H9 (cell line): ENCODE measurements at regions not wholly inside any gene's neighbourhood (a gene's known extent, or its start where the extent isn't known, plus 50 kb on each side); places are given as distances from the start of the nearest gene placed in this dataset.

Experiments
- DNase-seq: peaks from one replicate; pipeline ENCODE4 v3.0.0-alpha.2; 2017
- H2AFZ ChIP-seq: one replicate; pipeline ENCODE4 v1.6.1; 2013; ENCODE audit warnings: mild to moderate bottlenecking, low read length, control low read depth, moderate library complexity
- H2AK5ac ChIP-seq: 2 replicates; pipeline ENCODE4 v1.6.1; 2013; ENCODE audit warnings: low read length, control low read depth, mixed read lengths; ENCODE audit not compliant: insufficient read length
- H2BK120ac ChIP-seq: one replicate; pipeline ENCODE4 v1.6.1; 2013; ENCODE audit warnings: low read depth, mild to moderate bottlenecking, low read length, control low read depth, inconsistent platforms; ENCODE audit not compliant: poor library complexity, severe bottlenecking
- H2BK12ac ChIP-seq: 2 replicates; pipeline ENCODE4 v1.6.1; 2013; ENCODE audit warnings: low read length, control low read depth, mixed read lengths, low read depth; ENCODE audit not compliant: insufficient read length
- H2BK15ac ChIP-seq: 2 replicates; pipeline ENCODE4 v1.6.1; 2013; ENCODE audit warnings: low read depth, low read length, control low read depth
- H2BK20ac ChIP-seq: one replicate; pipeline ENCODE4 v1.6.1; 2013; ENCODE audit warnings: low read depth, mild to moderate bottlenecking, low read length, control low read depth, inconsistent platforms; ENCODE audit not compliant: poor library complexity, severe bottlenecking
- H2BK5ac ChIP-seq: 2 replicates; pipeline ENCODE4 v1.6.1; 2013; ENCODE audit warnings: low read length, control low read depth, mixed read lengths; ENCODE audit not compliant: insufficient read length
- H3K14ac ChIP-seq: 2 replicates; pipeline ENCODE4 v1.6.1; 2013; ENCODE audit warnings: low read length, control low read depth; ENCODE audit not compliant: insufficient read depth
- H3K18ac ChIP-seq: 2 replicates; pipeline ENCODE4 v1.6.1; 2013; ENCODE audit warnings: low read depth, mild to moderate bottlenecking, mixed read lengths, low read length, control low read depth; ENCODE audit not compliant: insufficient read length
- H3K23ac ChIP-seq: 2 replicates; pipeline ENCODE4 v1.6.1; 2013; ENCODE audit warnings: low read length, control low read depth, mixed read lengths, low read depth; ENCODE audit not compliant: insufficient read length
- H3K23me2 ChIP-seq: 2 replicates; pipeline ENCODE4 v1.6.1; 2013; ENCODE audit warnings: low read depth, mild to moderate bottlenecking, mixed read lengths, low read length, control low read depth; ENCODE audit not compliant: insufficient read length, poor library complexity, severe bottlenecking
- H3K27ac ChIP-seq: 2 replicates; pipeline ENCODE4 v1.5.1; 2013; ENCODE audit warnings: low read length, control low read depth, mixed read lengths, low read depth; ENCODE audit not compliant: insufficient read length
- H3K27me3 ChIP-seq: 2 replicates; pipeline ENCODE4 v1.6.1; 2013; ENCODE audit warnings: low read length, control low read depth, inconsistent platforms; ENCODE audit not compliant: insufficient read depth
- H3K4ac ChIP-seq: 2 replicates; pipeline ENCODE4 v1.6.1; 2013; ENCODE audit warnings: low read depth, mild to moderate bottlenecking, control low read depth, inconsistent platforms, low read length, moderate library complexity
- H3K4me1 ChIP-seq: 2 replicates; pipeline ENCODE4 v1.6.1; 2013; ENCODE audit warnings: low read length, control low read depth, inconsistent platforms; ENCODE audit not compliant: insufficient read depth
- H3K4me2 ChIP-seq: 2 replicates; pipeline ENCODE4 v1.6.1; 2013; ENCODE audit warnings: low read length, control low read depth, mixed read lengths; ENCODE audit not compliant: insufficient read length, insufficient read depth
- H3K56ac ChIP-seq: 2 replicates; pipeline ENCODE4 v1.6.1; 2013; ENCODE audit warnings: low read depth, mild to moderate bottlenecking, mixed read lengths, low read length, control low read depth; ENCODE audit not compliant: insufficient read length
- H3K79me1 ChIP-seq: 2 replicates; pipeline ENCODE4 v1.6.1; 2013; ENCODE audit warnings: low read depth, mild to moderate bottlenecking, moderate library complexity, low read length, control low read depth, inconsistent platforms; ENCODE audit not compliant: insufficient read depth, poor library complexity, severe bottlenecking
- H3K79me2 ChIP-seq: 2 replicates; pipeline ENCODE4 v1.6.1; 2013; ENCODE audit warnings: low read length, control low read depth, inconsistent platforms; ENCODE audit not compliant: insufficient read depth
- H3K9ac ChIP-seq: 2 replicates; pipeline ENCODE4 v1.6.1; 2013; ENCODE audit warnings: low read length, control low read depth, mixed read lengths; ENCODE audit not compliant: insufficient read length; ENCODE audit errors: extremely low read depth
- H3K9me3 ChIP-seq: one replicate; pipeline ENCODE4 v1.6.1; 2013; ENCODE audit warnings: low read depth, low read length, inconsistent platforms; ENCODE audit not compliant: control insufficient read depth
- H3T11ph ChIP-seq: one replicate; pipeline ENCODE4 v1.6.1; 2013; ENCODE audit warnings: mild to moderate bottlenecking, low read length, control low read depth, inconsistent platforms
- H4K20me1 ChIP-seq: one replicate; pipeline ENCODE4 v1.6.1; 2013; ENCODE audit not compliant: control insufficient read depth, insufficient read length, insufficient read depth
- H4K5ac ChIP-seq: 2 replicates; pipeline ENCODE4 v1.6.1; 2013; ENCODE audit warnings: low read depth, mild to moderate bottlenecking, mixed read lengths, low read length, control low read depth; ENCODE audit not compliant: insufficient read length
- H4K8ac ChIP-seq: replicated peaks from 2 replicates; pipeline ENCODE4 v1.6.1; 2013; ENCODE audit warnings: low read length, control low read depth, mixed read lengths, low read depth; ENCODE audit not compliant: insufficient read length
- H4K91ac ChIP-seq: 2 replicates; pipeline ENCODE4 v1.6.1; 2013; ENCODE audit warnings: low read depth, mild to moderate bottlenecking, moderate library complexity, mixed read lengths, low read length, control low read depth; ENCODE audit not compliant: insufficient read length
- H3K27ac Mint-ChIP-seq, 3 experiments: 2 replicates in 2 of 3; 3 replicates in 1 of 3; pipeline ENCODE4 v1.8.0; 2020 to 2021; ENCODE audit warnings: mixed read lengths in 3 of 3, mild to moderate bottlenecking in 1 of 3, moderate library complexity in 1 of 3
- H3K27me3 Mint-ChIP-seq: 2 replicates; pipeline ENCODE4 v1.8.0; 2021; ENCODE audit warnings: low read depth, mild to moderate bottlenecking, moderate library complexity, mixed read lengths
- H3K36me3 Mint-ChIP-seq, 3 experiments: 2 replicates in 2 of 3; 3 replicates in 1 of 3; pipeline ENCODE4 v1.8.0; 2020 to 2021; ENCODE audit warnings: low read depth in 3 of 3, mixed read lengths in 3 of 3; ENCODE audit not compliant: insufficient read depth in 1 of 3
- H3K4me1 Mint-ChIP-seq, 2 experiments: 2 replicates each; pipeline ENCODE4 v1.8.0; 2020; ENCODE audit warnings: mixed read lengths in 2 of 2
- H3K4me3 Mint-ChIP-seq, 2 experiments: 2 replicates in 1 of 2; 3 replicates in 1 of 2; pipeline ENCODE4 v1.8.0; 2020 to 2021; ENCODE audit warnings: mild to moderate bottlenecking in 2 of 2, mixed read lengths in 2 of 2, moderate library complexity in 1 of 2
- H3K9me3 Mint-ChIP-seq, 2 experiments: 2 replicates in 1 of 2; 3 replicates in 1 of 2; pipeline ENCODE4 v1.8.0; 2020; ENCODE audit warnings: mild to moderate bottlenecking in 2 of 2, mixed read lengths in 2 of 2, moderate library complexity in 1 of 2
- CTCF ChIP-seq: fragments of 200-600 bp; sonication (generic); conservative IDR thresholded peaks from 3 replicates; pipeline ENCODE4 v1.8.0; 2021; ENCODE audit warnings: antibody characterized with exemption, mild to moderate bottlenecking
- WGBS: extraction: QIAGEN DNeasy Blood & Tissue Kit; methylation state at CpG from one replicate; pipeline ENCODE4 v1.1.7; 2013; ENCODE audit warnings: missing lambda C conversion rate, low lambda C conversion rate, mixed read lengths; ENCODE audit not compliant: insufficient read length; ENCODE audit errors: extremely low coverage; 5-methylcytosine and 5-hydroxymethylcytosine counted together

GRCh38 chr2:157124731-157125130 lies 132.8 kb upstream of the GALNT5 start:
- H3K56ac ChIP-seq: no peak overlapping the region
- H3K23me2 ChIP-seq: no peaks in the 10 kb centered on the region
- H3K23ac ChIP-seq: no peak overlapping the region
- no peak overlapping the region for H3K27ac ChIP-seq
- no peak overlapping the region for H2BK12ac ChIP-seq
- no peak for TF ChIP-seq CTCF
- no peak overlapping the region for H3K18ac ChIP-seq
- no peak overlapping the region for H3K27ac Mint-ChIP-seq
- no peak overlapping the region for H2AFZ ChIP-seq
- no CpG with 5 or more reads among the region's 2 CpGs for WGBS
- H4K20me1 ChIP-seq: no peaks in the 10 kb centered on the region
- no peak overlapping the region for H3K9ac ChIP-seq
- H4K5ac ChIP-seq: no peak overlapping the region
- H3K9me3 Mint-ChIP-seq: no peaks in the 10 kb centered on the region
- no peak overlapping the region for H3T11ph ChIP-seq
- no peak overlapping the region for H2BK5ac ChIP-seq
- H3K79me1 ChIP-seq: no peaks in the 10 kb centered on the region
- no peaks in the 10 kb centered on the region for H3K27me3 Mint-ChIP-seq
- no peak overlapping the region for H3K4me2 ChIP-seq
- H3K79me2 ChIP-seq: no peaks in the 10 kb centered on the region
- no peak overlapping the region for H3K4ac ChIP-seq
- no peak overlapping the region for H2AK5ac ChIP-seq
- no peak overlapping the region for H2BK15ac ChIP-seq
- no peak overlapping the region for H3K14ac ChIP-seq
- H3K9me3 ChIP-seq: no peaks in the 10 kb centered on the region
- no peaks in the 10 kb centered on the region for H3K36me3 Mint-ChIP-seq
- no peak overlapping the region for H4K91ac ChIP-seq
- H3K4me1 ChIP-seq: no peaks in the 10 kb centered on the region
- H3K4me3 Mint-ChIP-seq: no peak overlapping the region
- no peaks in the 10 kb centered on the region for H3K27me3 ChIP-seq
- no peak overlapping the region for H2BK20ac ChIP-seq
- no peak overlapping the region for H2BK120ac ChIP-seq
- H3K4me1 Mint-ChIP-seq: peaks cover 3 to 5% of the 10 kb centered on the region in 2 experiments; a peak in 2 of 4 replicates
- H4K8ac ChIP-seq: no peak overlapping the region
- DNase-seq: no peak
